ENCODE measurements at regions not wholly inside any gene's neighbourhood (a gene's known extent, or its start where the extent isn't known, plus 50 kb on each side); places are given as distances from the start of the nearest gene placed in this dataset.

- TF ChIP-seq CTCF (IDR thresholded peaks at IDR 0.05; ENCODE audit: low read depth, low read length) (no peak), EZH2phosphoT487 (IDR thresholded peaks at IDR 0.05; ENCODE audit: low read depth) (no peak)
Measured at GRCh38 chr9:120336753-120337090, 243.2 kb downstream of the CDK5RAP2 start.

Measured in OCI-LY3 (cell line).